Kidney epithelial cell (primary cell): ENCODE measurements at regions not wholly inside any gene's neighbourhood (a gene's known extent, or its start where the extent isn't known, plus 50 kb on each side); places are given as distances from the start of the nearest gene placed in this dataset.
"Not testable (repeated sequence)": the region's sequence is repeated elsewhere in the genome, so short reads cannot be mapped to it uniquely, and the experiment has no call there.

Source experiments
- DNase-seq: peaks from one replicate; pipeline ENCODE4 v3.0.0-alpha.2; 2010; ENCODE audit warnings: low read depth
- H3K27me3 ChIP-seq: 2 replicates; pipeline ENCODE4 v1.6.0; 2011; ENCODE audit warnings: low read length; ENCODE audit not compliant: control insufficient read depth, insufficient read depth
- H3K36me3 ChIP-seq: 2 replicates; pipeline ENCODE4 v1.5.1; 2011; ENCODE audit warnings: low read length; ENCODE audit not compliant: control insufficient read depth, insufficient read depth
- H3K4me3 ChIP-seq: 2 replicates; pipeline ENCODE4 v1.5.1; 2011; ENCODE audit warnings: low read depth, mild to moderate bottlenecking, control low read depth, low read length
- CTCF ChIP-seq: IDR thresholded peaks from 2 replicates; pipeline ENCODE4 v1.5.1; 2011; ENCODE audit warnings: mild to moderate bottlenecking, moderate library complexity, low read length, control low read depth, inconsistent platforms; ENCODE audit not compliant: insufficient read depth, poor library complexity, severe bottlenecking

GRCh38 chr4:187893418-187893817 is 102.2 kb upstream of the ZFP42 start:
- no peak for TF ChIP-seq CTCF
- H3K27me3 ChIP-seq = no peaks in the 10 kb centered on the region
- no peak for DNase-seq
- no peak overlapping the region for H3K4me3 ChIP-seq
- H3K36me3 ChIP-seq = no peaks in the 10 kb centered on the region

- Histone ChIP-seq H3K27me3 (no peaks in the 10 kb centered on the region), H3K36me3 (no peaks in the 10 kb centered on the region), H3K4me3 (no peak overlapping the region)
- TF ChIP-seq CTCF = no peak
- DNase-seq = no peak
Observed at GRCh38 chr4:187903106-187903505, 92.5 kb upstream of the ZFP42 start.

GRCh38 chr4:187903700-187904099 is 91.9 kb upstream of the ZFP42 start:
- no peaks in the 10 kb centered on the region for H3K27me3 ChIP-seq
- no peak for DNase-seq
- H3K36me3 ChIP-seq = no peaks in the 10 kb centered on the region
- TF ChIP-seq CTCF = no peak
- no peak overlapping the region for H3K4me3 ChIP-seq

GRCh38 chr4:187908079-187908561 is 87.5 kb upstream of the ZFP42 start:
- no peaks in the 10 kb centered on the region for H3K27me3 ChIP-seq
- no peak for TF ChIP-seq CTCF
- no peak overlapping the region for H3K4me3 ChIP-seq
- H3K36me3 ChIP-seq = no peaks in the 10 kb centered on the region
- no peak for DNase-seq

- TF ChIP-seq CTCF = no peak
- H3K4me3 ChIP-seq = no peak overlapping the region
- no peaks in the 10 kb centered on the region for H3K27me3 ChIP-seq
- H3K36me3 ChIP-seq = no peaks in the 10 kb centered on the region
- DNase-seq = no peak
Observed at GRCh38 chr4:187908731-187909130, 86.8 kb upstream of the ZFP42 start.

GRCh38 chr4:187910741-187911140 is 84.8 kb upstream of the ZFP42 start:
- DNase-seq = no peak
- no peaks in the 10 kb centered on the region for H3K36me3 ChIP-seq
- no peak overlapping the region for H3K4me3 ChIP-seq
- TF ChIP-seq CTCF = no peak
- no peaks in the 10 kb centered on the region for H3K27me3 ChIP-seq

- not testable (repeated sequence) for H3K27me3 ChIP-seq, H3K4me3 ChIP-seq, H3K36me3 ChIP-seq, DNase-seq
Observed at GRCh38 chr4:187915406-187915805, 80.2 kb upstream of the ZFP42 start.
